IMR-90 (cell line): ENCODE measurements at regions not wholly inside any gene's neighbourhood (a gene's known extent, or its start where the extent isn't known, plus 50 kb on each side); places are given as distances from the start of the nearest gene placed in this dataset.

ENCODE experiments used
- ATAC-seq: fragments of 200-7000 bp; cut with Tn5 transposase; 2 replicates; pipeline ENCODE4 v1.9.1; 2020; ENCODE audit warnings: low read depth, mild to moderate bottlenecking, moderate library complexity
- BruUV-seq: library from RNA; stranded (reverse); fragments of 400-500 nt; replicated peaks from 2 replicates; lab custom pipeline; 2021; lab: Mats Ljungman, UMichigan
- CTCF ChIA-PET: fragments of 300-600 bp; formaldehyde crosslinking; extraction: SDS; loops from one replicate; lab custom pipeline; 2021; ENCODE audit warnings: antibody characterized with exemption; lab: Yijun Ruan, JAX
- POLR2A ChIA-PET: fragments of 300-600 bp; sonication (Branson Sonifier 250); formaldehyde crosslinking; loops from one replicate; lab custom pipeline; 2022; ENCODE audit warnings: antibody characterized with exemption; ENCODE audit not compliant: unreplicated experiment; lab: Charles Lee
- DNase-seq: peaks from one replicate; pipeline ENCODE4 v3.0.0; 2013
- H2AFZ ChIP-seq: replicated peaks from 2 replicates; pipeline ENCODE3; 2013; ENCODE audit warnings: low read length, mild to moderate bottlenecking; ENCODE audit not compliant: poor library complexity
- H2AK5ac ChIP-seq: 2 replicates; pipeline ENCODE4 v1.6.1; 2013; ENCODE audit warnings: low read depth, low read length, inconsistent platforms
- H2AK9ac ChIP-seq: replicated peaks from 2 replicates; pipeline ENCODE3; 2013; ENCODE audit warnings: mild to moderate bottlenecking, low read depth, low read length, moderate library complexity; ENCODE audit not compliant: poor library complexity
- H2BK120ac ChIP-seq: 2 replicates; pipeline ENCODE4 v1.6.1; 2013; ENCODE audit warnings: low read depth, low read length, inconsistent platforms
- H2BK15ac ChIP-seq: 3 replicates; pipeline ENCODE4 v1.6.1; 2013; ENCODE audit warnings: low read depth, low read length, inconsistent platforms
- H2BK20ac ChIP-seq: 2 replicates; pipeline ENCODE4 v1.6.1; 2013; ENCODE audit warnings: low read depth, mild to moderate bottlenecking, inconsistent platforms, low read length, moderate library complexity
- H2BK5ac ChIP-seq: 2 replicates; pipeline ENCODE4 v1.6.1; 2013; ENCODE audit warnings: mild to moderate bottlenecking, low read depth, low read length, inconsistent platforms; ENCODE audit not compliant: poor library complexity, severe bottlenecking
- H3K14ac ChIP-seq: replicated peaks from 2 replicates; pipeline ENCODE4 v1.6.1; 2013; ENCODE audit warnings: low read depth, low read length, inconsistent platforms
- H3K18ac ChIP-seq: 2 replicates; pipeline ENCODE4 v1.6.1; 2013; ENCODE audit warnings: low read depth, low read length, control low read depth
- H3K23ac ChIP-seq: 2 replicates; pipeline ENCODE4 v1.6.1; 2013; ENCODE audit warnings: low read depth, low read length, inconsistent platforms
- H3K27ac ChIP-seq: 2 replicates; pipeline ENCODE4 v1.5.1; 2013; ENCODE audit warnings: mild to moderate bottlenecking, control low read depth, low read length; ENCODE audit not compliant: insufficient read depth
- H3K27me3 ChIP-seq: 2 replicates; pipeline ENCODE4 v1.6.1; 2013; ENCODE audit warnings: low read length; ENCODE audit not compliant: control insufficient read depth, insufficient read depth
- H3K36me3 ChIP-seq: 2 replicates; pipeline ENCODE4 v1.6.1; 2013; ENCODE audit warnings: low read length, mixed read lengths; ENCODE audit not compliant: control insufficient read depth, insufficient read depth
- H3K4ac ChIP-seq: 2 replicates; pipeline ENCODE4 v1.6.1; 2013; ENCODE audit warnings: low read depth, low read length, inconsistent platforms
- H3K4me1 ChIP-seq: 2 replicates; pipeline ENCODE4 v1.6.1; 2013; ENCODE audit warnings: low read length, mixed read lengths; ENCODE audit not compliant: control insufficient read depth, insufficient read depth
- H3K4me2 ChIP-seq: 2 replicates; pipeline ENCODE4 v1.6.1; 2013; ENCODE audit warnings: low read depth, mild to moderate bottlenecking, control low read depth, low read length, moderate library complexity
- H3K4me3 ChIP-seq: 2 replicates; pipeline ENCODE4 v1.5.1; 2013; ENCODE audit warnings: low read depth, mild to moderate bottlenecking, control low read depth, low read length, moderate library complexity; ENCODE audit not compliant: insufficient read depth
- H3K56ac ChIP-seq: 2 replicates; pipeline ENCODE4 v1.6.1; 2013; ENCODE audit warnings: low read length, inconsistent platforms; ENCODE audit not compliant: insufficient read depth; ENCODE audit errors: extremely low read depth
- H3K79me1 ChIP-seq, 2 experiments: 2 replicates each; pipeline ENCODE4 v1.6.1; 2013; ENCODE audit warnings: low read length in 2 of 2, inconsistent platforms in 1 of 2, low read depth in 1 of 2
- H3K9ac ChIP-seq: 2 replicates; pipeline ENCODE4 v1.6.1; 2013; ENCODE audit warnings: low read depth, low read length, control low read depth
- H3K9me1 ChIP-seq: 2 replicates; pipeline ENCODE4 v1.6.1; 2013; ENCODE audit warnings: low read length, inconsistent platforms; ENCODE audit not compliant: insufficient read depth
- H3K9me3 ChIP-seq: 2 replicates; pipeline ENCODE4 v1.6.1; 2013; ENCODE audit warnings: low read length; ENCODE audit not compliant: control insufficient read depth, insufficient read depth
- H4K20me1 ChIP-seq: 2 replicates; pipeline ENCODE4 v1.6.1; 2013; ENCODE audit warnings: low read length, inconsistent platforms; ENCODE audit not compliant: insufficient read depth
- H4K5ac ChIP-seq: 2 replicates; pipeline ENCODE4 v1.6.1; 2013; ENCODE audit warnings: mild to moderate bottlenecking, low read depth, low read length, control low read depth
- H4K8ac ChIP-seq, 2 experiments: 2 replicates each; pipeline ENCODE4 v1.6.1; 2013; ENCODE audit warnings: low read depth in 2 of 2, low read length in 2 of 2, control low read depth in 1 of 2, inconsistent platforms in 1 of 2
- H4K91ac ChIP-seq: 2 replicates; pipeline ENCODE4 v1.6.1; 2013; ENCODE audit warnings: low read depth, low read length, inconsistent platforms; ENCODE audit not compliant: insufficient read depth
- CHD1 ChIP-seq: IDR thresholded peaks from 2 replicates; pipeline ENCODE4 v1.6.1; 2012; ENCODE audit warnings: low read depth, low read length, improper control_type of control experiment
- POLR2A ChIP-seq: IDR thresholded peaks from 2 replicates; pipeline ENCODE4 v1.6.1; 2012; ENCODE audit warnings: mild to moderate bottlenecking, low read depth, low read length
- RFX5 ChIP-seq: IDR thresholded peaks from 2 replicates; pipeline ENCODE4 v1.8.0; 2012; ENCODE audit warnings: low read depth, mild to moderate bottlenecking, low read length, moderate library complexity
- SMC3 ChIP-seq: fragments of 150-350 bp; IDR thresholded peaks from 2 replicates; pipeline ENCODE4 v1.6.1; 2016; ENCODE audit warnings: low read depth, mild to moderate bottlenecking, antibody characterized with exemption, low read length, moderate library complexity
- USF2 ChIP-seq: fragments of 150-350 bp; IDR thresholded peaks from 2 replicates; pipeline ENCODE4 v1.6.1; 2017; ENCODE audit warnings: mild to moderate bottlenecking, antibody characterized with exemption, low read length, low read depth
- WGBS, 2 experiments: methylation state at CpG; one replicate each; pipeline versions ENCODE4 v1.1.5 to v1.1.7; 2013; ENCODE audit warnings: missing lambda C conversion rate in 2 of 2; ENCODE audit not compliant: insufficient read length in 1 of 2; ENCODE audit errors: extremely low coverage in 2 of 2; 5-methylcytosine and 5-hydroxymethylcytosine counted together
- dilution Hi-C: fragments of 300-500 bp; cut with HindIII; formaldehyde crosslinking; loops from one replicate; pipeline ENCODE4 v1.14.3; 2018; ENCODE audit warnings: low sequenced_read_pairs; ENCODE audit not compliant: unreplicated experiment
- in situ Hi-C: fragments of 300-500 bp; cut with MboI; formaldehyde crosslinking; loops from 3 replicates; pipeline ENCODE4 v1.14.3; 2019; ENCODE audit warnings: low sequenced_read_pairs, inconsistent platforms, mixed read lengths
- intact Hi-C: fragments of 100-400 bp; cut with micrococcal nuclease; formaldehyde crosslinking; loops from 2 replicates; pipeline ENCODE4 v1.10.0; 2022

GRCh38 chr10:121073728-121074127 lies 222.6 kb downstream of the WDR11 start:
- Histone ChIP-seq H2BK15ac (no peak overlapping the region), H3K4ac (no peak overlapping the region), H3K56ac (no peak overlapping the region), H3K27me3 (no peaks in the 10 kb centered on the region), H2BK5ac (no peak overlapping the region), H3K9ac (no peak overlapping the region), H3K79me1 (no peaks in the 10 kb centered on the region), H3K4me3 (no peak overlapping the region), H3K9me1 (no peaks in the 10 kb centered on the region), H3K4me1 (no peaks in the 10 kb centered on the region), H2AK9ac (no peak overlapping the region), H2AFZ (no peak overlapping the region), H4K5ac (no peak overlapping the region), H3K36me3 (no peaks in the 10 kb centered on the region), H3K14ac (no peak overlapping the region), H4K8ac (no peak overlapping the region), H4K20me1 (no peaks in the 10 kb centered on the region), H2AK5ac (no peak overlapping the region), H4K91ac (no peak overlapping the region), H2BK120ac (no peak overlapping the region), H3K9me3 (peaks cover 38% of the 10 kb centered on the region), H3K18ac (no peak overlapping the region), H3K4me2 (no peak overlapping the region), H2BK20ac (no peak overlapping the region), H3K27ac (no peak overlapping the region), H3K23ac (no peak overlapping the region)
- intact Hi-C loops (no loop called here), dilution Hi-C loops (no loop called here), in situ Hi-C loops (no loop called here)
- BruUV-seq = no TSS peak
- 67% methylated on average over 3 of the region's 5 CpGs; no CpG with 5 or more reads in 1 of the 2 experiments for WGBS, 2 experiments
- POLR2A ChIA-PET = no interaction called here
- TF ChIP-seq USF2 (no peak), POLR2A (no peak), SMC3 (no peak), RFX5 (no peak), CHD1 (no peak)
- DNase-seq = no peak
- CTCF ChIA-PET = interaction anchor here (0.6 kb wide), 1 partner anchor 24 kb away, joined by 4 read pairs; no protein-coding TSS in a partner anchor
- no peak for ATAC-seq
